PC-3 (cell line): ENCODE measurements at regions not wholly inside any gene's neighbourhood (a gene's known extent, or its start where the extent isn't known, plus 50 kb on each side); places are given as distances from the start of the nearest gene placed in this dataset.

Experiments
- ATAC-seq: fragments of 200-7000 bp; cut with Tn5 transposase; 2 replicates; pipeline ENCODE4 v1.9.1; 2020; ENCODE audit warnings: mild to moderate bottlenecking, moderate library complexity
- BruUV-seq: library from RNA; stranded (reverse); fragments of 400-500 nt; replicated peaks from 2 replicates; lab custom pipeline; 2021; lab: Mats Ljungman, UMichigan
- CTCF ChIA-PET: fragments of 300-600 bp; sonication (Branson Sonifier 250); formaldehyde crosslinking; loops from one replicate; lab custom pipeline; 2022; ENCODE audit warnings: antibody characterized with exemption; lab: Charles Lee
- POLR2A ChIA-PET: fragments of 300-600 bp; sonication (Branson Sonifier 250); formaldehyde crosslinking; loops from one replicate; lab custom pipeline; 2022; ENCODE audit warnings: antibody characterized with exemption; ENCODE audit not compliant: unreplicated experiment; lab: Charles Lee
- DNase-seq: peaks from one replicate; pipeline ENCODE4 v3.0.0-alpha.2; 2015
- H2AFZ ChIP-seq: fragments of 300-600 bp; sonication (generic); 2 replicates; pipeline ENCODE4 v1.6.0; 2016; ENCODE audit warnings: antibody characterized with exemption, low read length
- H3F3A ChIP-seq: fragments of 300-600 bp; sonication (generic); one replicate; pipeline ENCODE4 v1.6.0; 2017; ENCODE audit warnings: antibody characterized with exemption, low read length, control low read depth, mild to moderate bottlenecking; ENCODE audit not compliant: unreplicated experiment
- H3K27ac ChIP-seq: fragments of 300-600 bp; sonication (generic); 2 replicates; pipeline ENCODE4 v1.5.1; 2016; ENCODE audit warnings: mild to moderate bottlenecking, low read length
- H3K27me3 ChIP-seq: fragments of 300-600 bp; sonication (generic); 2 replicates; pipeline ENCODE4 v1.6.1; 2016; ENCODE audit warnings: low read length, mixed read lengths
- H3K36me3 ChIP-seq: fragments of 300-600 bp; sonication (generic); 2 replicates; pipeline ENCODE4 v1.6.1; 2016; ENCODE audit warnings: low read depth, mixed run types, low read length, mixed read lengths
- H3K4me1 ChIP-seq: fragments of 300-600 bp; sonication (generic); 2 replicates; pipeline ENCODE4 v1.5.1; 2016; ENCODE audit warnings: low read length; ENCODE audit not compliant: insufficient read depth
- H3K4me2 ChIP-seq: fragments of 300-600 bp; sonication (generic); 2 replicates; pipeline ENCODE4 v1.6.0; 2016; ENCODE audit warnings: low read length
- H3K4me3 ChIP-seq: fragments of 300-600 bp; sonication (generic); 2 replicates; pipeline ENCODE4 v1.5.1; 2016; ENCODE audit warnings: mild to moderate bottlenecking, low read length, mixed read lengths
- H3K79me2 ChIP-seq: fragments of 300-600 bp; sonication (generic); 2 replicates; pipeline ENCODE4 v1.6.1; 2017; ENCODE audit warnings: low read length, mixed read lengths
- H3K9ac ChIP-seq: fragments of 300-600 bp; sonication (generic); 2 replicates; pipeline ENCODE4 v1.6.0; 2016; ENCODE audit warnings: mild to moderate bottlenecking, low read length
- H3K9me2 ChIP-seq: fragments of 300-600 bp; sonication (generic); replicated peaks from 2 replicates; pipeline ENCODE4 v1.6.1; 2016; ENCODE audit warnings: mixed run types, low read length, mixed read lengths
- H3K9me3 ChIP-seq: fragments of 300-600 bp; sonication (generic); 2 replicates; pipeline ENCODE4 v1.6.1; 2016; ENCODE audit warnings: low read length, mixed read lengths
- H4K20me1 ChIP-seq: fragments of 300-600 bp; sonication (generic); 2 replicates; pipeline ENCODE4 v1.6.1; 2016; ENCODE audit warnings: low read length, mixed read lengths
- CTCF ChIP-seq: fragments of 300-600 bp; sonication (generic); conservative IDR thresholded peaks from 2 replicates; pipeline ENCODE4 v1.5.1; 2017; ENCODE audit warnings: antibody characterized with exemption, low read depth, mild to moderate bottlenecking, low read length
- EZH2 ChIP-seq: fragments of 300-600 bp; sonication (generic); IDR thresholded peaks from one replicate; pipeline ENCODE4 v1.6.1; 2017; ENCODE audit warnings: antibody characterized with exemption, mild to moderate bottlenecking, low read length; ENCODE audit not compliant: unreplicated experiment
- EZH2phosphoT487 ChIP-seq: fragments of 300-600 bp; sonication (generic); IDR thresholded peaks from 2 replicates; pipeline ENCODE4 v1.6.1; 2018; ENCODE audit warnings: mild to moderate bottlenecking, antibody characterized with exemption, low read length, borderline replicate concordance
- intact Hi-C: fragments of 100-400 bp; cut with micrococcal nuclease; formaldehyde crosslinking; loops from 2 replicates; pipeline ENCODE4 v1.9.0; 2023

DNA sequence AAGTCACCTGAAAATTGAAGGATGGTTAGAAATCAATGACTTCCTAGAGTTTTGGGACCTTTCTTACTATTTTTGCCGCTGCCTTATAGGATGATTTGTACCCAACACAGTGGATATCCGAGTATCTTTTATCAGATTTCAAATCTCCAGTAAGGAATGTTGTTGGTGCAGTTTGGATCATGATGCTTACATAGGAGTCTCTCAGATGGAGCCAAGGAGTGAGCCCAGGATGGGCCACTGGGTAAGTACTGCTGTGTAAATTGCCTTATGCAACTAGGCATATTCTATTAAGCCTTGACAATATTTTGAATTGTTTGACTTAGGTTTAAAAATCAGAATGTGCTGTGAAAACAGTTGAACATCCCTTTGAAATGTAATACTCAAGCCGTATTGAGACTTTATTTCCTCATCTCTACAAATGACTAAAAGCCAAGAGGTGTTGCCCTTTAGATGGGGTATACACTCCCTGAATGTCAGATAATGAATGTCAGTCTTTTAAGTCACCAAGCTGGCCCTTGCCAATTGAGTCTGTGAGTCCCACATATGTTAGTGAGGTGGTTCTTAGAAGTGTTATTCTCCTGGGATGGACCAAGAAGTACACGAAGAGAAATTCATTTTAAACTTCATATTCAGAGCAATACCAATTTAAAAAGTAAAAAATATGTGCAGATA is 271.8 kb upstream of the CTNND2 start:
- H3K36me3 ChIP-seq: no peaks in the 10 kb centered on the region
- ATAC-seq (no peak), DNase-seq (peak; percentile 29)
- intact Hi-C loops: no loop called here
- no peak overlapping the region for H3K4me3 ChIP-seq
- no peaks in the 10 kb centered on the region for H3K9me2 ChIP-seq
- H4K20me1 ChIP-seq: no peaks in the 10 kb centered on the region
- no peak overlapping the region for H2AFZ ChIP-seq
- H3K79me2 ChIP-seq: no peaks in the 10 kb centered on the region
- ChIA-PET POLR2A (no interaction called here), CTCF (no interaction called here)
- TF ChIP-seq EZH2 (no peak), CTCF (no peak), EZH2phosphoT487 (no peak)
- no peak overlapping the region for H3K4me2 ChIP-seq
- H3K27me3 ChIP-seq: no peaks in the 10 kb centered on the region
- H3F3A ChIP-seq: no peaks in the 10 kb centered on the region
- H3K9me3 ChIP-seq: no peaks in the 10 kb centered on the region
- no peak overlapping the region for H3K9ac ChIP-seq
- no peak overlapping the region for H3K27ac ChIP-seq
- no TSS peak for BruUV-seq
- no peaks in the 10 kb centered on the region for H3K4me1 ChIP-seq

DNA sequence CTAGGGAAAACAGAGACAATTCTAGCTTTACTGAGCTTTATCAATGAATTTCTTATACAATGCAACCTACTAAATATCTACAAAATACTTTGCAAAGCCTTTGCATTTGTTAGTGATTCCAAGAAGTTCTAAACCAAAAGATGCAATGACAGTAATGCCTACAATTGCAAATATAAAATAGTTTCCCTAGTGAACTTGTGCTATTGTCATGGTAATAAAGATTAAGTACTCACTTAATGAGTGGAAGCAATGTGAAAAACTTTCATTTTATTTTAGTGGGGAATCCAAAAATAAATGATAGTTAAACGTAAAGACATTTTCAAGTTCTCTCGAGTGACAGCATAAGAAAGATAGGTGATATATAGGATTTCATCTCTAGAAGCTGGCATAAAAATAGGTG is 270.5 kb upstream of the CTNND2 start:
- no peaks in the 10 kb centered on the region for H3K27me3 ChIP-seq
- H3K9me2 ChIP-seq: no peaks in the 10 kb centered on the region
- POLR2A ChIA-PET: no interaction called here
- ATAC-seq: no peak
- BruUV-seq: no TSS peak
- no peak overlapping the region for H3K4me2 ChIP-seq
- H3K27ac ChIP-seq: no peak overlapping the region
- no peaks in the 10 kb centered on the region for H3K4me1 ChIP-seq
- H3K79me2 ChIP-seq: no peaks in the 10 kb centered on the region
- H4K20me1 ChIP-seq: no peaks in the 10 kb centered on the region
- no peaks in the 10 kb centered on the region for H3K36me3 ChIP-seq
- no peaks in the 10 kb centered on the region for H3F3A ChIP-seq
- CTCF ChIA-PET: no interaction called here
- no peaks in the 10 kb centered on the region for H3K9me3 ChIP-seq
- no peak overlapping the region for H3K4me3 ChIP-seq
- intact Hi-C loops: no loop called here
- no peak overlapping the region for H3K9ac ChIP-seq
- DNase-seq: no peak
- TF ChIP-seq EZH2phosphoT487 (no peak), CTCF (no peak), EZH2 (no peak)
- H2AFZ ChIP-seq: no peak overlapping the region

DNA sequence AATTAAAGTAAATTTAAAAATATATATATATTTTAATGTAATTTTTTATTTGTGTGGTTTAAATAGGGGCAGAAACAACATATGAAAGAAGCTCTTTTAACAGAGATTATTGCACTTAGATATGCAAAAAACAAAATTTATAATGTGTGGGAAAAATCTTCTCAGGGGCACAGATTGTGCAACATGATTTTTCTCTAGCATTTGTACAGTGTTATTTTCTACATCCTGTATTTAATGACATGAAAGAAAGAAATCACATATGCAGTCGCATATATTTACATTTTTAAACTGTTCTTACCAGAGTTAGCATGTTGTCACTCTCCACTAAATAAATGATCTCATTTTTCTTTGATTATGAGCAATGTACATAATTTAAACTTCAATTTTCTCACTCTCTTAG is 265.3 kb upstream of the CTNND2 start:
- Histone ChIP-seq H3K9me3 (no peaks in the 10 kb centered on the region), H3K79me2 (no peaks in the 10 kb centered on the region), H3K9ac (no peak overlapping the region), H3K36me3 (no peaks in the 10 kb centered on the region), H3F3A (no peaks in the 10 kb centered on the region), H4K20me1 (no peaks in the 10 kb centered on the region), H2AFZ (no peak overlapping the region), H3K4me1 (no peaks in the 10 kb centered on the region), H3K9me2 (no peaks in the 10 kb centered on the region), H3K27me3 (no peaks in the 10 kb centered on the region), H3K4me2 (no peak overlapping the region), H3K4me3 (no peak overlapping the region), H3K27ac (no peak overlapping the region)
- no peak for DNase-seq
- no TSS peak for BruUV-seq
- ATAC-seq: no peak
- ChIA-PET CTCF (no interaction called here), POLR2A (no interaction called here)
- intact Hi-C loops: no loop called here
- TF ChIP-seq EZH2 (no peak), CTCF (no peak), EZH2phosphoT487 (no peak)
